ENCODE measurements at regions not wholly inside any gene's neighbourhood (a gene's known extent, or its start where the extent isn't known, plus 50 kb on each side); places are given as distances from the start of the nearest gene placed in this dataset.

- TF ChIP-seq, protein P1, sequence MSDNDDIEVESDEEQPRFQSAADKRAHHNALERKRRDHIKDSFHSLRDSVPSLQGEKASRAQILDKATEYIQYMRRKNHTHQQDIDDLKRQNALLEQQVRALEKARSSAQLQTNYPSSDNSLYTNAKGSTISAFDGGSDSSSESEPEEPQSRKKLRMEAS (IDR thresholded peaks at IDR 0.05; ENCODE audit: low read depth): no peak
- no peak for TF ChIP-seq TAF1 (IDR thresholded peaks at IDR 0.05; ENCODE audit: borderline replicate concordance, low read depth, low read length)
- no peak for TF ChIP-seq CTCF (IDR thresholded peaks at IDR 0.05)
- no peak for TF ChIP-seq RFX5 (IDR thresholded peaks at IDR 0.05; ENCODE audit: low read length)
- no peak for TF ChIP-seq YY1 (IDR thresholded peaks at IDR 0.05; ENCODE audit: low read depth)
- no peak for TF ChIP-seq EP300 (IDR thresholded peaks at IDR 0.05; ENCODE audit: borderline replicate concordance in 1 of 2, low read depth in 1 of 2, low read length in 1 of 2)
- TF ChIP-seq REST (IDR thresholded peaks at IDR 0.05; ENCODE audit: low read depth, low read length): no peak
- TF ChIP-seq ELF1 (IDR thresholded peaks at IDR 0.05): no peak
- no peak for TF ChIP-seq GABPA (IDR thresholded peaks at IDR 0.05; ENCODE audit: low read depth)
- TF ChIP-seq SIN3A (IDR thresholded peaks at IDR 0.05; ENCODE audit: borderline replicate concordance, low read depth, low read length): no peak
Measured at GRCh38 chr6:90413867-90414266, 117.2 kb upstream of the BACH2 start.
